Chondrocyte (in vitro differentiated cells): ENCODE measurements at regions not wholly inside any gene's neighbourhood (a gene's known extent, or its start where the extent isn't known, plus 50 kb on each side); places are given as distances from the start of the nearest gene placed in this dataset.

Source experiments
- DNase-seq: peaks from one replicate; pipeline ENCODE4 v3.0.0; 2021; ENCODE audit warnings: mixed read lengths, low spot score
- H3K27ac Mint-ChIP-seq: one replicate; pipeline ENCODE4 v1.8.0; 2021; ENCODE audit warnings: mild to moderate bottlenecking, moderate library complexity, mixed read lengths; ENCODE audit not compliant: unreplicated experiment
- H3K27me3 Mint-ChIP-seq: 2 replicates; pipeline ENCODE4 v1.8.0; 2021; ENCODE audit warnings: low read depth, mixed read lengths
- H3K36me3 Mint-ChIP-seq: 2 replicates; pipeline ENCODE4 v1.8.0; 2021; ENCODE audit warnings: low read depth, mixed read lengths
- H3K4me1 Mint-ChIP-seq: 2 replicates; pipeline ENCODE4 v1.8.0; 2021; ENCODE audit warnings: low read depth, mild to moderate bottlenecking, mixed read lengths
- H3K4me3 Mint-ChIP-seq: one replicate; pipeline ENCODE4 v1.8.0; 2021; ENCODE audit warnings: mild to moderate bottlenecking, moderate library complexity, mixed read lengths; ENCODE audit not compliant: unreplicated experiment
- H3K9me3 Mint-ChIP-seq: 2 replicates; pipeline ENCODE4 v1.8.0; 2021; ENCODE audit warnings: low read depth, mixed read lengths
- TF ChIP-seq, protein P1 (sequence below): fragments of 200-600 bp; sonication (generic); IDR thresholded peaks from 2 replicates; pipeline ENCODE4 v1.5.0; 2021; ENCODE audit warnings: antibody characterized with exemption, mild to moderate bottlenecking, moderate library complexity

- Mint-ChIP-seq H3K4me3 (no peak overlapping the region), H3K9me3 (no peaks in the 10 kb centered on the region), H3K27ac (no peak overlapping the region), H3K36me3 (no peaks in the 10 kb centered on the region), H3K4me1 (no peaks in the 10 kb centered on the region), H3K27me3 (no peaks in the 10 kb centered on the region)
- DNase-seq = no peak
- TF ChIP-seq, protein P1, sequence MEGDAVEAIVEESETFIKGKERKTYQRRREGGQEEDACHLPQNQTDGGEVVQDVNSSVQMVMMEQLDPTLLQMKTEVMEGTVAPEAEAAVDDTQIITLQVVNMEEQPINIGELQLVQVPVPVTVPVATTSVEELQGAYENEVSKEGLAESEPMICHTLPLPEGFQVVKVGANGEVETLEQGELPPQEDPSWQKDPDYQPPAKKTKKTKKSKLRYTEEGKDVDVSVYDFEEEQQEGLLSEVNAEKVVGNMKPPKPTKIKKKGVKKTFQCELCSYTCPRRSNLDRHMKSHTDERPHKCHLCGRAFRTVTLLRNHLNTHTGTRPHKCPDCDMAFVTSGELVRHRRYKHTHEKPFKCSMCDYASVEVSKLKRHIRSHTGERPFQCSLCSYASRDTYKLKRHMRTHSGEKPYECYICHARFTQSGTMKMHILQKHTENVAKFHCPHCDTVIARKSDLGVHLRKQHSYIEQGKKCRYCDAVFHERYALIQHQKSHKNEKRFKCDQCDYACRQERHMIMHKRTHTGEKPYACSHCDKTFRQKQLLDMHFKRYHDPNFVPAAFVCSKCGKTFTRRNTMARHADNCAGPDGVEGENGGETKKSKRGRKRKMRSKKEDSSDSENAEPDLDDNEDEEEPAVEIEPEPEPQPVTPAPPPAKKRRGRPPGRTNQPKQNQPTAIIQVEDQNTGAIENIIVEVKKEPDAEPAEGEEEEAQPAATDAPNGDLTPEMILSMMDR = no peak
Measured at GRCh38 chr21:18759267-18759666, 355.7 kb upstream of the TMPRSS15 start.

DNA sequence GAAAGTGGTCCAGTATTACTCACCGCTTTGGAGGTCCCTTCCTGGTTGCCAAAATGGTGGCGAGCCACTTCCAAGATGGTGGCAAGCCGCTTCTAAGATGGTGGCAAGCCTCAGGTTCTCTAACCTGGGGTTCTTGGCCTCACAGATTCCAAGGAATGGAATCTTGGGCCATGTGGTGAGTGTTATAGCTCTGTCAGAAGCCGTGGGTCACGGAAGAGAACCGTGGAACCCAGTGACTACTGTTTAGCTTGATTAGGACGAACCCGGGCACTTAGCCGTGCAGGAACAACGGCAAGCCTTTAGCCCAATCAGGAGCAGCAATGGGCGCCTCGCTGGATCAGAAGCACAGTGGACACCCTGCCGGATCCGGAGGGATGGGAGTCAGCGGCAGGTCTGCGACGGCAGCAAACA, 356.2 kb upstream of the TMPRSS15 start:
- no peak overlapping the region for H3K27ac Mint-ChIP-seq
- TF ChIP-seq, protein P1 = no peak
- H3K4me3 Mint-ChIP-seq = no peak overlapping the region
- no peak for DNase-seq
- no peaks in the 10 kb centered on the region for H3K4me1 Mint-ChIP-seq
- H3K9me3 Mint-ChIP-seq = no peaks in the 10 kb centered on the region
- no peaks in the 10 kb centered on the region for H3K36me3 Mint-ChIP-seq
- H3K27me3 Mint-ChIP-seq = no peaks in the 10 kb centered on the region

- H3K36me3 Mint-ChIP-seq = no peaks in the 10 kb centered on the region
- H3K9me3 Mint-ChIP-seq = no peaks in the 10 kb centered on the region
- H3K27ac Mint-ChIP-seq = no peak overlapping the region
- no peak for DNase-seq
- no peaks in the 10 kb centered on the region for H3K4me1 Mint-ChIP-seq
- H3K4me3 Mint-ChIP-seq = no peak overlapping the region
- H3K27me3 Mint-ChIP-seq = no peaks in the 10 kb centered on the region
- TF ChIP-seq, protein P1 = no peak
Measured at GRCh38 chr21:18760247-18760646, 356.7 kb upstream of the TMPRSS15 start.

DNA sequence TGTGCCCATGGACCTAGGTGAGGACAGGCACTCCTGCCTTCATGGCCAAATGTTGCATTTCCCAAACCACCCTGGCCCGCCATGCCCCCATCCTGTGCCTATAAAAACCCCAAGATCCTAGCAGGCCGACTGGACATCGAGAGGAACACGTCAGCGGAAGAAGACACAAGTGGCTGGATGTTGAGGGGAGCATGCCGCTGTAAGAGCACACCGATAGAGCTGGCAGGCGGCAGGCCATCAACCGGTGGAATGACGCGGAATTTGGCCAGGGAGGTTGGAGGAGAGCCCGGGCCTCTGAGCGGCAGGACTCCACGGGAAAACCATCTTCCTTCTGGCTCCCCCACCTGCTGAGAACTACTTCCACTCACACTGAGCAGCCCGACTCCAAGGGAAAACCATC, 361.1 kb upstream of the TMPRSS15 start:
- DNase-seq = no peak
- H3K27ac Mint-ChIP-seq = no peak overlapping the region
- H3K36me3 Mint-ChIP-seq = no peaks in the 10 kb centered on the region
- no peak overlapping the region for H3K4me3 Mint-ChIP-seq
- H3K9me3 Mint-ChIP-seq = no peaks in the 10 kb centered on the region
- TF ChIP-seq, protein P1 = no peak
- H3K27me3 Mint-ChIP-seq = peaks cover 3% of the 10 kb centered on the region
- no peaks in the 10 kb centered on the region for H3K4me1 Mint-ChIP-seq

DNA sequence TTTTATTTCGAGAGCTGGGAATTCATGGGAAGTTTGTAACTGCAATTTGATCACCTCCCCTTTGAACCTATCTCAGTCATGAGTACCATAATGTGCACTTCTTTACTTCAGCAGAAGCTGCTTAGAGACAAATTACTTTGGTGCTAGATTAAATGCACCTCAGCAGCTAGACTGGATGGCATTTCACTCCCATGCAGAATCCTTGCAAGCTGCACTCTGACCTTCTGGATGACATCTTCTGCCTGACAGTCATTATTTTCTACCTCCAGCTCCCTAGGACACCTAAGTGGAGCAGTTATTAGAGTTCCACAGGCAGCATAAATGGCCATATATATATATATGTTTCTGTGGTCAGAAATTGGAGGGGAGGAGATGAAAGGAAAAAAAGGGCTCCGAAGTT, 366.0 kb upstream of the TMPRSS15 start:
- peaks cover 3% of the 10 kb centered on the region for H3K27me3 Mint-ChIP-seq
- no peak overlapping the region for H3K27ac Mint-ChIP-seq
- H3K4me1 Mint-ChIP-seq = no peaks in the 10 kb centered on the region
- DNase-seq = no peak
- no peaks in the 10 kb centered on the region for H3K36me3 Mint-ChIP-seq
- no peaks in the 10 kb centered on the region for H3K9me3 Mint-ChIP-seq
- H3K4me3 Mint-ChIP-seq = no peak overlapping the region
- TF ChIP-seq, protein P1 = no peak
